Fibroblast of lung (primary cell): ENCODE measurements at regions not wholly inside any gene's neighbourhood (a gene's known extent, or its start where the extent isn't known, plus 50 kb on each side); places are given as distances from the start of the nearest gene placed in this dataset.
A peak's percentile ranks its signal among the peaks of the same experiment; 100 is the strongest.

Experiments
- DNase-seq, 2 donors: peaks; one replicate each; pipeline versions ENCODE4 v3.0.0 to v3.0.0-alpha.2; 2010; ENCODE audit warnings: low read depth in 2 of 2
- H2AFZ ChIP-seq: 2 replicates; pipeline ENCODE4 v1.5.1; 2012; ENCODE audit warnings: low read length, control low read depth, inconsistent platforms
- H3K27ac ChIP-seq: 2 replicates; pipeline ENCODE4 v1.5.1; 2011; ENCODE audit warnings: low read length, control low read depth; ENCODE audit not compliant: insufficient read depth
- H3K27me3 ChIP-seq: 2 replicates; pipeline ENCODE4 v1.5.1; 2011; ENCODE audit warnings: mild to moderate bottlenecking, low read length; ENCODE audit not compliant: control insufficient read depth, insufficient read depth
- H3K36me3 ChIP-seq: 2 replicates; pipeline ENCODE4 v1.5.1; 2011; ENCODE audit warnings: low read length; ENCODE audit not compliant: control insufficient read depth, insufficient read depth
- H3K4me1 ChIP-seq: 2 replicates; pipeline ENCODE4 v1.5.1; 2011; ENCODE audit warnings: low read length; ENCODE audit not compliant: control insufficient read depth, insufficient read depth; ENCODE audit errors: extremely low read depth
- H3K4me2 ChIP-seq: 2 replicates; pipeline ENCODE4 v1.5.1; 2011; ENCODE audit warnings: low read length, control low read depth; ENCODE audit not compliant: insufficient read depth; ENCODE audit errors: extremely low read depth
- H3K4me3 ChIP-seq, 4 experiments: fragments of 200-600 bp in 1 of 4; sonication (generic) in 1 of 4; replicated peaks in 1 of 4; 2 replicates each; pipeline ENCODE4 v1.5.1; 2011 to 2016; ENCODE audit warnings: low read length in 4 of 4, low read depth in 3 of 4, mild to moderate bottlenecking in 3 of 4, control low read depth in 2 of 4, inconsistent platforms in 1 of 4, mixed read lengths in 1 of 4; ENCODE audit not compliant: insufficient read depth in 1 of 4; ENCODE audit errors: control extremely low read depth in 1 of 4
- H3K79me2 ChIP-seq: 2 replicates; pipeline ENCODE4 v1.5.1; 2012; ENCODE audit warnings: mild to moderate bottlenecking, low read length, inconsistent platforms; ENCODE audit not compliant: control insufficient read depth, insufficient read depth
- H3K9ac ChIP-seq: 2 replicates; pipeline ENCODE4 v1.5.1; 2011; ENCODE audit warnings: mild to moderate bottlenecking, low read length, control low read depth; ENCODE audit not compliant: insufficient read depth
- H3K9me3 ChIP-seq: 2 replicates; pipeline ENCODE4 v1.5.1; 2012; ENCODE audit warnings: low read depth, low read length; ENCODE audit not compliant: control insufficient read depth, insufficient read depth
- H4K20me1 ChIP-seq: 2 replicates; pipeline ENCODE4 v1.5.1; 2011; ENCODE audit warnings: low read length; ENCODE audit not compliant: control insufficient read depth, insufficient read depth; ENCODE audit errors: extremely low read depth
- CTCF ChIP-seq, 2 donors: IDR thresholded peaks in 1 of 2; conservative IDR thresholded peaks in 1 of 2; 1 replicate in 1 of 2; 2 replicates in 1 of 2; pipeline ENCODE4 v1.5.1; 2011 to 2012; ENCODE audit warnings: low read length in 2 of 2, control low read depth in 1 of 2, inconsistent platforms in 1 of 2, low read depth in 1 of 2, mild to moderate bottlenecking in 1 of 2
- EZH2 ChIP-seq: IDR thresholded peaks from 2 replicates; pipeline ENCODE4 v1.5.1; 2012; ENCODE audit warnings: low read length, control low read depth, mild to moderate bottlenecking; ENCODE audit errors: missing control alignments

- Histone ChIP-seq H3K27me3 (no peaks in the 10 kb centered on the region), H3K36me3 (no peaks in the 10 kb centered on the region), H3K4me2 (no peak overlapping the region), H4K20me1 (no peaks in the 10 kb centered on the region), H3K27ac (no peak overlapping the region), H3K79me2 (no peaks in the 10 kb centered on the region), H3K9ac (no peak overlapping the region), H3K9me3 (no peaks in the 10 kb centered on the region), H3K4me3 (no peak overlapping the region), H2AFZ (no peak overlapping the region), H3K4me1 (no peaks in the 10 kb centered on the region)
- TF ChIP-seq CTCF (conservative IDR thresholded peaks at IDR 0.05 in 1 of 2, IDR thresholded peaks at IDR 0.05 in 1 of 2; ENCODE audit: low read depth in 1 of 2, low read length in 2 of 2) (no peak), EZH2 (no peak)
- DNase-seq = peak in 1 of 2 donors; percentile 19
These were observed 429.5 kb upstream of the ARID1B start for GRCh38 chr6:156347656-156348055.

GRCh38 chr6:156347246-156347645, 429.9 kb upstream of the ARID1B start:
- DNase-seq = peak; percentile 10 to 34
- Histone ChIP-seq H2AFZ (no peak overlapping the region), H3K9me3 (no peaks in the 10 kb centered on the region), H3K36me3 (no peaks in the 10 kb centered on the region), H3K79me2 (no peaks in the 10 kb centered on the region), H3K9ac (no peak overlapping the region), H3K4me1 (no peaks in the 10 kb centered on the region), H4K20me1 (no peaks in the 10 kb centered on the region), H3K4me3 (no peak overlapping the region), H3K4me2 (no peak overlapping the region), H3K27me3 (no peaks in the 10 kb centered on the region), H3K27ac (no peak overlapping the region)
- TF ChIP-seq CTCF (conservative IDR thresholded peaks at IDR 0.05 in 1 of 2, IDR thresholded peaks at IDR 0.05 in 1 of 2; ENCODE audit: low read depth in 1 of 2, low read length in 2 of 2) (no peak), EZH2 (no peak)

- H3K27ac ChIP-seq = no peak overlapping the region
- H3K9ac ChIP-seq = no peak overlapping the region
- no peaks in the 10 kb centered on the region for H3K79me2 ChIP-seq
- DNase-seq = no peak
- H2AFZ ChIP-seq = no peak overlapping the region
- no peak for TF ChIP-seq CTCF (conservative IDR thresholded peaks at IDR 0.05 in 1 of 2, IDR thresholded peaks at IDR 0.05 in 1 of 2; ENCODE audit: low read depth in 1 of 2, low read length in 2 of 2)
- no peaks in the 10 kb centered on the region for H3K27me3 ChIP-seq
- H3K4me1 ChIP-seq = no peaks in the 10 kb centered on the region
- H3K9me3 ChIP-seq = no peaks in the 10 kb centered on the region
- H3K4me3 ChIP-seq = no peak overlapping the region
- H3K4me2 ChIP-seq = no peak overlapping the region
- no peaks in the 10 kb centered on the region for H3K36me3 ChIP-seq
- no peaks in the 10 kb centered on the region for H4K20me1 ChIP-seq
These were observed 431.5 kb upstream of the ARID1B start for GRCh38 chr6:156345700-156346099.
